ENCODE measurements at regions not wholly inside any gene's neighbourhood (a gene's known extent, or its start where the extent isn't known, plus 50 kb on each side); places are given as distances from the start of the nearest gene placed in this dataset.

- Histone ChIP-seq H3K4me1 (no peaks in the 10 kb centered on the region), H3K36me3 (no peaks in the 10 kb centered on the region), H3K4me3 (no peak overlapping the region), H3K9me3 (no peaks in the 10 kb centered on the region), H3K27me3 (no peaks in the 10 kb centered on the region), H3K27ac (no peak overlapping the region)
- DNase-seq (peak in 1 of 3 donors; percentile 24), ATAC-seq (peak in 1 of 4 donors; percentile 17)
- 77% methylated on average over 3 of the region's 10 CpGs for WGBS (ENCODE audit: insufficient coverage, low coverage, low lambda C conversion rate, missing lambda C conversion rate)
- intact Hi-C loops (cut with DNase I), result no loop called here
- TF ChIP-seq POLR2A (IDR thresholded peaks at IDR 0.05) (no peak), CTCF (IDR thresholded peaks at IDR 0.05) (no peak)
Measured at GRCh38 chr11:23679981-23680380, 816.9 kb upstream of the LUZP2 start.

- intact Hi-C loops (cut with DNase I), result no loop called here
- ATAC-seq (peak in 1 of 4 donors; percentile 33), DNase-seq (peak in 1 of 3 donors; percentile 40)
- Histone ChIP-seq H3K9me3 (no peaks in the 10 kb centered on the region), H3K27me3 (no peaks in the 10 kb centered on the region), H3K4me3 (no peak overlapping the region), H3K27ac (no peak overlapping the region), H3K4me1 (no peaks in the 10 kb centered on the region), H3K36me3 (no peaks in the 10 kb centered on the region)
- TF ChIP-seq POLR2A (IDR thresholded peaks at IDR 0.05) (no peak), CTCF (IDR thresholded peaks at IDR 0.05) (no peak)
- WGBS (ENCODE audit: insufficient coverage, low coverage, low lambda C conversion rate, missing lambda C conversion rate), result 53% methylated on average over 2 of the region's 20 CpGs
Measured at GRCh38 chr11:23680488-23681230, 816.2 kb upstream of the LUZP2 start.

GRCh38 chr11:23684701-23685100, 812.2 kb upstream of the LUZP2 start:
- H3K4me3 ChIP-seq, result no peak overlapping the region
- 64% methylated on average over 2 of the region's 2 CpGs for WGBS (ENCODE audit: insufficient coverage, low coverage, low lambda C conversion rate, missing lambda C conversion rate)
- no peak for DNase-seq
- no peaks in the 10 kb centered on the region for H3K27me3 ChIP-seq
- TF ChIP-seq POLR2A (IDR thresholded peaks at IDR 0.05) (no peak), CTCF (IDR thresholded peaks at IDR 0.05) (no peak)
- H3K27ac ChIP-seq, result no peak overlapping the region
- intact Hi-C loops (cut with DNase I), result no loop called here
- ATAC-seq, result no peak
- no peaks in the 10 kb centered on the region for H3K9me3 ChIP-seq
- no peaks in the 10 kb centered on the region for H3K4me1 ChIP-seq
- no peaks in the 10 kb centered on the region for H3K36me3 ChIP-seq

- H3K9me3 ChIP-seq, result no peaks in the 10 kb centered on the region
- H3K36me3 ChIP-seq, result no peaks in the 10 kb centered on the region
- 52% methylated on average over 2 of the region's 3 CpGs for WGBS (ENCODE audit: insufficient coverage, low coverage, low lambda C conversion rate, missing lambda C conversion rate)
- no peak for ATAC-seq
- H3K4me1 ChIP-seq, result no peaks in the 10 kb centered on the region
- TF ChIP-seq CTCF (IDR thresholded peaks at IDR 0.05), result no peak
- TF ChIP-seq POLR2A (IDR thresholded peaks at IDR 0.05), result no peak
- no peaks in the 10 kb centered on the region for H3K27me3 ChIP-seq
- intact Hi-C loops (cut with DNase I), result no loop called here
- H3K27ac ChIP-seq, result no peak overlapping the region
- H3K4me3 ChIP-seq, result no peak overlapping the region
- DNase-seq, result no peak
Measured at GRCh38 chr11:23687991-23688390, 808.9 kb upstream of the LUZP2 start.
